ENCODE measurements at regions not wholly inside any gene's neighbourhood (a gene's known extent, or its start where the extent isn't known, plus 50 kb on each side); places are given as distances from the start of the nearest gene placed in this dataset.

GRCh38 chr2:200752835-200753234, 58.9 kb upstream of the BZW1 start:
- DNase-seq = no peak

- no peak for DNase-seq
Observed at GRCh38 chr2:200756618-200757321, 54.9 kb upstream of the BZW1 start.

GRCh38 chr2:200757399-200757798, 54.3 kb upstream of the BZW1 start:
- DNase-seq = no peak

GRCh38 chr2:200758341-200758740, 53.4 kb upstream of the BZW1 start:
- DNase-seq = no peak

GRCh38 chr2:200761266-200761665, 50.4 kb upstream of the BZW1 start:
- no peak for DNase-seq

All from activated CD4-positive, alpha-beta T cell treated with anti-CD3 and anti-CD28 coated beads for 48 hours (primary cell).